ENCODE measurements at regions not wholly inside any gene's neighbourhood (a gene's known extent, or its start where the extent isn't known, plus 50 kb on each side); places are given as distances from the start of the nearest gene placed in this dataset.
"Not testable (repeated sequence)": the region's sequence is repeated elsewhere in the genome, so short reads cannot be mapped to it uniquely, and the experiment has no call there.

DNA sequence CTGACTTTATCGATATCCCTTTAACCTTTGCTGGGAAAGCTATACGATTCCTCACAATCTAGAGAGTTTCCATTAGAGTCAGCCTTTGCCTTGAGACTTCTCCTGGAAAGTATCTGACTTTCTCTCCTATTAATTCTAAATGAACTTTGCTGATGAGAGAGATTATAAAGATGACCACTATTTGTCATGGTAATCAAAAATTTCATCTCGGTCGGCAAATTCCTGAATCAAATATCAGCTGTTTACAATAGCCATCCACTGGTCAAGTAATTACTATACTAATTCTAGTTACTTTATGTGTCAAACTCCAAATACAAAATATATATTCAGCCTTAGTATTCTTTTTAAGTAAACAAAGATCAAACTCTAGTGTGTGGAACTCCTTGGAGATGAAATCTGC lies 164.4 kb upstream of the ITGA1 start:
- DNase-seq = no peak

DNA sequence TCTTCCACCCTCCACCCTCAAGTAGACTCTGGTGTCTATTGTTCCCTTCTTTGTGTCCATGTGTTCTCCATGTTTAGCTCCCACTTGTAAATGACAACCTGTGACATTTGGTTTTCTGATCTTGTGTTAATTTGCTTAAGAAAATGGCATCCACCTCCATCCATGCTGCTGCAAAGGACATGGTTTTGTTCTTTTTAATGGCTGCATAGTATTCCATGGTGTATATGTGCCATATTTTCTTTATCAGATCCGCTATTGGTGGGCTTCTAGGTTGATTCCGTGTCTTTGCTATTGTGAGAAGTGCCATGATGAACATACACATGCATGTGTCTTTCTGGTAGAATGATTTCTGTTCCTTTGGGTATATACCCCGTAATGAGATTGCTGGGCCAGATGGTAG lies 163.4 kb upstream of the ITGA1 start:
- no peak for DNase-seq

DNA sequence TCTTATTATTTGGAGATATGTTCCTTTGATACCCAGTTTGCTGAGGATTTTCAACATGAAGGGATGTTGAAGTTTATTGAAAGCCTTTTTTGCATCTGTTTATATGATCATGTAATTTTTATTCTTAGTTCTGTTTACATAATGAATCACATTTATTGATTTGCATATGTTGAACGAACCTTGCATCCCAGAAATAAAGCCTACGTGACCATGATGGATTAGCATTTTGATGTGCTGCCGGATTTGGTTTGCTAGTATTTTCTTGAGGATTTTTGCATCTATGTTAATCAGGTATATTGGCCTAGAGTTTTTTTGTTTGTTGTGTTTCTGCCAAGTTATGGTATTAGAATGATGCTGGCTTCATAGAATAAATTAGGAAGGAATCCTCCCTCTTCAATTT lies 161.4 kb upstream of the ITGA1 start:
- no peak for DNase-seq

DNA sequence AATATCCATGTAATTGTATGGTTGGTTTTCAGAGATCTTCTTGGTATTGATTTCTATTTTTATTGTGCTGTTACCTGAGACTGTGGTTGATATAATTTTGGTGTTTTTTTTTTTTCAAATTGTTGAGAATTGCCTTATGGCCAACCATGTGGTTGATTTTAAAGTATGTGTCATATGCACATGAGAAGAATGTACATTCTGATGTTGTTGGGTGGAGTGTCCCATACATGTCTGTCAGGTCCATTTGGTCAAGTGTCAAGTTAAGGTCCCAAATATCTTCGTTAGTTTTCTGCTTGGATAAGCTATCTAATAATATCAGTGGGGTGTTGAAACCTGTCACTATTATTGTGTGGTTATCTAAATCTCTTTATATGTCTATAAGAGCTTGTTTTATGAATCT lies 160.0 kb upstream of the ITGA1 start:
- DNase-seq = no peak

DNA sequence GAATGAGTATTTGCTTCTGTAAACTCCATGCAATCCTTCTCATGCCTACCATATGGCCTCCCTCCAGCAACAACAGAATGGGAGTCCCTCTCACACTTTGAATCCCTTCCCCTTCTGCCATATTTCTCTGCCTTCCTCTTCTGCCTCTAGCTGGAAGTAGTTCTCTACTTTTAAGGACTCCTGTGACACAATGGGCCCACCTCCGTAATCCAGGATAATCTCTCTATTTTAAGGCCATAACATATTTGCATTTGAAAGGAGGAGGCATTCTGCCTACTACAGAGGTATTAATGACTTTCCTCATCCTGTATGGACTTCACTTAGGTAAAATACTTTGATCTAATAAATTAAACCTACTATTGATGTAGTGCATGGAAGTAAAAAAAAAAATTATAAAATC lies 155.4 kb upstream of the ITGA1 start:
- DNase-seq = no peak

DNA sequence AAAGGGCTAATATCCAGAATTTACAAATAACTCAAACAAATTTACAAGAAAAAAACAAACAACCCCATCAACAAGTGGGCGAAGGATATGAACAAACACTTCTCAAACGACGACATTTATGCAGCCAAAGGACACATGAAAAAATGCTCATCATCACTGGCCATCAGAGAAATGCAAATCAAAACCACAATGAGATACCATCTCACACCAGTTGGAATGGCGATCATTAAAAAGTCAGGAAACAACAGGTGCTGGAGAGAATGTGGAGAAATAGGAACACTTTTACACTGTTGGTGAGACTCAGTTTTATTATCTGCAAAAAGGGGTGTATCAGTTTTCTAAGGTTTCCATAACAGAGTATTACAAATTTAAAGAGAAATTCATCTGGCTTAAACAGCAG lies 153.5 kb upstream of the ITGA1 start:
- not testable (repeated sequence) for DNase-seq

DNA sequence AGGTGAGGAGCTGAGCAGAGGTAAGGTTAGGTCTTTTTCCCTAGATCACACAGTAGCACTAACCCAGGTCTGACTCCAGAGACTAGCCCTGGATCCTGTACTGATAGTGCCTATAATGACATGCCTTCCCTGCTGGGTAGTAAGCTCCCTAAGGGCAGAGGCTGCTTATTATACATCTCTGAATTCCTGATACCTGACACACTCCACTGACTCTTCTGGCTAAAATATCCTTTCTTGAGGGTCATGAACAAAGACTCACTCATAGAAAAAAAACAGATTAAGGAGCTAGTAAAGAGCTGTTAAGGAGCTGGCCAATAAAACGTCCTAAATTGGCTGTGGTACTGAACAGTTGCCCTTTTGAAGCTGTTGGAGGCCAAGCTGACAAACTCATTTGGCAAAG lies 149.0 kb upstream of the ITGA1 start:
- no peak for DNase-seq

DNA sequence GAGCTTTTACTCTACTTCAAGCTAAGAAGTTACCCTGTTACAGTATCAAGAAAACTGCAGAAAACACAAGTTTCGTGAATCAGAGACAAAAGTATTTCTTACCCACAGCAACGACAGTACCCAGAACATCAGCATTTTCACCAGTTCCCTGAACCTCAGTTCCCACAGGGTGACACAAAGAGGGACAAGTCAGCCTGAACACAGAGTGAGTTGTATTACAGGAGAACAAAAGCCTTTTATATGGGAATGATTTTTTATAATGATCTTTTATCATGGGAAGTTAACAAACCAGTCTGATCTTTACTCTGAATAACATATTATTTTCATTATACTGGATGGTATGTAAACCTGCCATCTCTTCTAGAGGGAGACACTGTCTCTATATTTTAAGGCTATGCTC lies 139.0 kb upstream of the ITGA1 start:
- DNase-seq = no peak

DNA sequence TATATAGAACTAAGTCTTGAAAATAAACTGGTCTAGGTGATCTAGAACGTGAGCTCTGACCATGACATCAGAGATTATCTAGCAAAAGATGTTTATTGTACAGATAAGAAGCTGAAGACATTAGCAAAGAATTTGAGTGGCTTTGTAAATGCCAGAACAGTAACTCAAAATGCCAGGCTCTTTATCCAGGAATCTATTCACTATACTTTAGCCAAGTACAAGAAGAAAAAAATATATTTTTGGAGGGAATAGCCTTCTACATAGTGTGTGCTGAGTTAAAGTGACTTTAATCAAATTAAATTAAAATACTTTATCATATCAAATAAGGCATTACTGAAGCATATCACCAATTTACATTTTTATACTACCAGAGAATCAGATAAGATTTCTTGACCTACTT lies 132.6 kb upstream of the ITGA1 start:
- DNase-seq = no peak

DNA sequence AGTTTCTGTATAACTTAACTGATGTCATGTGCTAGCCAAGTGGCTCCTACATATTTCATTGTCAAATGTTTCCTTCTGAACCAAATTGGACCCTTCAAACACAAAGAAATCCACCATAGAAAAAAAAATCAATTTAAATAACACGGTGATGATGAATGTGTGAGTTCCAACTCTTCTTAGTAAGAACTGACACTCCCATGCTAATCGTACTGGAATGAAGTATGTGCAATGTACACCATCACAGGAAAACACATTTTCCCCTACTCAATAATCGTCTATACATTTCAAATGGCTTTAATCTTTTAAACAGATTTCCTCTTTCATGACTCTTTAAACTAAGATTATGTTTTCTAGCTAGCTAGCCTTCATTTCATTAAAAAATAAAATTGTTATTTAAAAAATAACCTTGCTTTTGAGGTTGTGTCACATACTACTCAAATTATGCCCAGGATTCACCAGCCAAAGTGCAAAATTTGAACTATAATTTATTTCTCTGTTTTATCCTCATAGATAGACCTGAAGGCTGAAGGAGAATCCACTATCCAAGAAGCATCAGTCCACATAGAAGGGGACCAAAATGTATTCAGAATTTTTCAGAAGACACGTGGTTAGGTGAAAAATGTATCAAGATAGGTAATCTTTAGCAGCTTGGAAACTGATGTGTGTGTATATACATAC lies 131.0 kb upstream of the ITGA1 start:
- no peak for DNase-seq

DNA sequence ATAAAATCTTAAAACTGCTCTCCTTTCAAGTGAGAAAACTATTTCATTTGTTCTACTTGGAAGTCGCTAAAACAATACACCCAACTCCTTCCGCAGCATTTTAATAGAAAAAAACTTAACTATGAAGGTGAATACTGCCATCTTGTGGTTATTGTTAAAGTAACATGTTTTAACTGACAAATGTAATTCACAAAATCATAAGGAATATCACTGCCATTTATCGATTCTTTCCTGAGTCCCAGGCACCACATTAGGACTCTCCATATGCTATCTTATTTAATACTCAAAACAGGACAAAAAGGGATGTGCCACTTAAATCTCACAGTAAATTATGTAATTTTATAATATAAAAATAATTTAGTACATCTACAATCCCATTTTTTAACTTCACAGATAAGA lies 130.5 kb upstream of the ITGA1 start:
- no peak for DNase-seq

DNA sequence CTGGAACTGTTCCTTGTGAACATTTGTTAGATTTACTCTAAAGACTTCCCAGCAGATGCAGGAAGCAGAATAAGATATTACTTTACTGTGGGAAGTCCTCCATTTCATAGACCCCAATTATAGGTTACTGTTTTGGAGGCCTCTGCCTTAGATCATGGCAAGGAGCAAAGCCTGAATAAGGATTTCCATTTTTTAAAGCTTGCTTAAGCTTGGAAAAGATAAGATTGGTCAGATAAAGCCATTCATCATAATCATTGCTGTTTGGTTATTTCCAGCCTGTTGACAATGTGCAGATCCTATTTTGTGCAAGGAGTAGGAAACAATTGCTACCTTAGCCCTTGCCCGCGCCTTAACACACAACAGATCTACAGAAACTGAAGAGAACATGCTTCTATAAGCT lies 129.5 kb upstream of the ITGA1 start:
- DNase-seq = no peak

DNA sequence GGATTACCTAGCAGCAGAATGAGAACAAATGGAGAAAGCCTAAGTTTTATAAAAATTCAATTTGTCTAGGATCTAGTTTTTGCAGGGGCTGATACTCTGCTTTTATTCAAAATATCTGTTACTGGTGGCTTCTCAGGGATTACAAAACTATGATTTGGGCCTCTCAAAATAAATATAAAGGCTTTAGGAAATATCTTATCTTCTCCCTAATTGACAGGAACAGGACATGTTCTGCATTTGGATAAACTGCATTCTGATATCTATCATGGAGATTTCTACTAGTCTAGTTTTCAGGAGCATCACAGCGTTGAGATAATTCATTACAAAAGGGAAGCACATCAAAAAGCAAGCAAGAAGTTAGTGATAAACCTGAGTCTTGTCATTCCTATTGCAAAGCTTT lies 127.1 kb upstream of the ITGA1 start:
- DNase-seq = no peak

DNA sequence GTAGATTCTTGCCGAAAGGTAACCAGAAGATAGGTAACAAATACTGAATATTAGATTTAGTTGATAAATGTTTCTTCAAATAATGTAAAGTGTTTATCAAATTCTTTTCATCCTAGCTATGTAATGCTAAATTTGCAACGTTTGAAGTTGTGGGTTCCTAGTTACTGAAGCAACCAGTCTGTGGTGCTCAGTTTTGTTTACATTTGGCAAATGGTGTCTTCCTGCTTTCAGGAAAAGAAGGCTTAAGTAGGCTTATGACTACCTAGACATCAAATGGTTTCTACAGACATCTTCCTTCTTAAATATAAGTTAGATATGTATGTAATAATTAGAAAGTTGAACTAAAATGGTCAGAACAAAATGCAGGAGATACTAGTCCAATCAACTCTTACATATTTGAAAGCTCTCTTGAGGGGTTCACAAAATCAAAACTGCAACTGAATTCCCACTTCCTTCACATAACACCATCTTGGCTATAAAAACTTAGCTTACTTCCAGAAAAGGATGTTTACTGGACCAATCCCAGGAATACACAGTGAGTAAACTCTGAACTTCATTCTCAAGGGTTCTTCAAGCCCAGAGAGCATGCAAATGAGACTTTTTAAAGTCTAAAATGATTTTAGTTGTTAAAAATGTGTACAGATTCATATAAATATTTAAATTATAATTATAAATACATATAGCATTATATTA lies 125.7 kb upstream of the ITGA1 start:
- no peak for DNase-seq

DNA sequence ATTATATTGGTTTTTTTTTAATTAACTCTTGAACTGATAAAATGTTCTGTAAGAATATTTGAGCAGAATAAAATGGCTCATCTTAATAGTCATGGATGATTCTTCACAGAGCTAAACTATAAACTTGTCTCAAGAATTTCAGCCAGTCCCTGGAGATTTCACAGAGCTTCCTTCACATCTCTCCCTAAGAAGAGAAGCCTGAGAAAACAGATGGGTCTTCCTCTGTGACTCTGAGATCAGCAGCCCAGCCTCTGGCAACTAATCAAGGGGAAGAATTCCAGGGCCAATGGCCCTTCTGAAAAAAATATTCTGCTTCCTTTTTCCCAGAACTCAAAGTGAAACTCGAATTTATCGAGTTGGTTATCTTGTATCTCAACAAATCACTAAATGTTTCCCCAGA lies 122.2 kb upstream of the ITGA1 start:
- no peak for DNase-seq

DNA sequence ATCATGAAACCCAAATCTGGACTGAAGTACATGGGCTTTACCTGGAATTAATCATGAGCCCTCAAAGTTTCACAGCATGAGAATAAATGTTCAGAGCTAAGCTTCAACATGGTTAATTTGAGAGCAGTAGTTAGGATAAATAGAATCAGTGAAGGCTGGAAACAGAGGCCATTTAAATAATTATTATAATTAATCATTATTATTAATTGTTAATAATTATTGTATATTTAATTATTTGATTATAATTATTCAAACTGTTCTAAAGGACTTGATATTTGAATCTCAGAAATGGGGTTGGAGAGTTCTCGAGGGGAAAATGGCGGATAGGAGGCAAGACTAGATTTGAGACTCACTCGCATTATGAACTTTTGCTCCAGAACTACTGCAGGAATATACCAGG lies 119.6 kb upstream of the ITGA1 start:
- DNase-seq = no peak

DNA sequence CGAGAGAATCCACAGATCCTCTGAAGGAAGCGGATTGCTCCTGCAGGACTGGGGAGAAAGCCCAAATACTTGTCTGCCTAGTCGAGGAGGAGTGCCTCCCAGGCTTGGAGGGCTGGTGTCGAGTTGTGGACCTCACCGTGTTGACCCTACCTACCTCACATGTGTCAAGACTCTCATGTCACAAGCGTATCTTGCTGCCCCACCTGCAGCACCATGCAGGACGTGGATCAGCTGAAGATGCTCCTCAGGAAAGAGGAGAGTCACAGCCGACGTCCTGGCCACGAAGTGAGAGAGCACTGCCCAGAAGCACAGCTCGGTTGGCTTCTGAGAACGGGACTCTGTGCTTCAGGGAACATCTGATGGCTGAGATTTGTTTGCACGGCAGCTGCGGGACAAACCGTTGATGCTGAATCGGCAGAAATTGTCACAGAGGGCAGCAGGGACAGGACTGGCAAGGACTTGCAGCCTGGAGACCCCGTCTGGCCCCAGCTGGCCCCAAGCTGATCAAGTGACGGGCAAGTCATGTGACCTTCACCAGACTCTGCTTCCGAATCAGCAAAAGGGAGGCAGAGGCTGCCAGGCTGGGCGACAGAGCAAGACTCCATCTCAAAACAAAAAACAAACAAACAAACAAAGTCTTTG lies 119.1 kb upstream of the ITGA1 start:
- no peak for DNase-seq

DNA sequence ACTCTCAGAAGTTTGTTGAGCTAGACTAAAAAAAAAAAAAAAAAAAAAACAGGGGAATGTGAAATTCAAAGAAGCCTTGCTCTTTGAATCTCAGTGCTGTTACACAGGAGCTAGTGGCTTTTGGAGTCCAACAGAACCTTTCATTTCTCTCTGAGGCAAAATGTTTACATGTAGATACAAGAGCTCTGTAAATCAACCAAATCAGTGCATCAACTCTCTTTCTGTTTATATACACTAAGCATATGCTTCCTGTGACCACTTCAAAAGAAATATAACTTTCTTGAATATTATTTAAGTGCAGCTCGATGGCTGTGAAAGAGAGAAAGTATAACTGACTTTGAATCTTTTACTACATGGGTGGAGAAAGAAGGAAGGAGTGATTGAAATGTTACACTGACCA lies 115.3 kb upstream of the ITGA1 start:
- DNase-seq = no peak

DNA sequence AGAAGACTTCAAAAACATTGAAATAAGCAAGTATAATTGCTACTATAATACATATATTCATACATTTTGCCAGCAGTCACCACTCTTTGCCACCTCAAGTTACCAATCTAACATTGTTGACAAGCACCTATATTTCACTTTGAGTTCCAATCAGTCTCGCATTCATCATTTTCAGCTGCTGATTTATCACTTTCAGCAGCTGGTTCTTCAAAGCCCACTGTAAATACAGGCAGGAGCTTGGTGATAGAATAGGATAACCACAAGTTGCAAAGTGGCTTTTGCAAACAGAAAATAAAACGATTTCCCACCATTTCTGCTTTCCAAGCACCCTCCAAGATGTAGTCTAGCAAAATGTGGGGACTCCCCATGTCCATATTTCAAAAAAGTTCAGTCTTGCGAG lies 114.2 kb upstream of the ITGA1 start:
- no peak for DNase-seq

DNA sequence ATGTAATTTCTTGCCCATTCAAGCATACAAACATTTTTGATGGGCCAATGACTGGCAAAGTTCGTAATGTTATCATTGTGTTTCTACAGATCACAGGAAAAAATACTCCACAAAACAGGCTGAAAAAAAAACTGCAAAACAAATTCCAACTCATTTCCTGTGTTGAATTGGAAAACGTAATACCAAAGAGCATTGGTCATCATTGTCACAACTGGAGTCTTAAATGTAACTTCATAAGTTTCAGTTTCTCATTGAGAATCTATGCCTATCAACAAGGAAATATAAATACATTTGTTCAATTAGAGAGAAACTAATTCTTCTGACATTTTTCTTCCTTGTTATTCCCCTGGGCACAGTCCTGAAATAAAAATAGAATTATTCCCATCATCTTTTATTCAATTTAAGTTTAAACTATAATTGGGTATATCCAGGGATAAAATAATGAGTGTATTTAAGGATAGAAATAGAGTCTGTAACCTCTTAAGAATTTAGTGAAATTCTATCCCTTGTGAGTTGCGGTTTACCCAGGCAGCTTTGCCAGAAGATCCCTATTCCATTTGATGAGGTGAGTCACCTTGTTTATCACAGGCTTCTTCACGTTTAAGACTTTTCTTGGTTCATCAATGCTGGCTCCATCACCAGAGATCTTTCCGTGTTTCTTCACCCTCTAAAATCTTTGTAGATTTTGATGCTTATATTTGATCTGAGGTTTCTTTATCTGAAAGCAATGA lies 112.7 kb upstream of the ITGA1 start:
- DNase-seq = no peak

DNA sequence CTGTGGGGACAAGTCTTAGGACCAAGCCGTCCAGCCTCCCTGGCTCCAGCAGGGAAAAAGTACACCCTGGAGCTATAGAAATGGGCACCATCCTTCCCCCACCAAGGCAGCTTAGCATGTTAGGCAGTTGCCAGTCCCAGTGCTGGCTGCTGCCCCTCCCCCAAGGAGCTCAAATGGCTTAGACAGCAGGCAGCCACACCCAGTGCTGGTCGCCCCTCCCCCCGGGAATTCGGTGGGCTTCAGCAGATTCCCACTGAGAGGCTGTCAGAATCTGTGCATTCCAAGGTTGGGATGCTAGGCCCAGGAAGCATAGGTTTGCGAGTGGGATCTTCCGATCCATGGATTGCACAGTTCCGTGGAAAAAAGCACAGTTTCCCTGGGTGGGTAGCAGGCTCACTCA lies 105.2 kb upstream of the ITGA1 start:
- no peak for DNase-seq

DNA sequence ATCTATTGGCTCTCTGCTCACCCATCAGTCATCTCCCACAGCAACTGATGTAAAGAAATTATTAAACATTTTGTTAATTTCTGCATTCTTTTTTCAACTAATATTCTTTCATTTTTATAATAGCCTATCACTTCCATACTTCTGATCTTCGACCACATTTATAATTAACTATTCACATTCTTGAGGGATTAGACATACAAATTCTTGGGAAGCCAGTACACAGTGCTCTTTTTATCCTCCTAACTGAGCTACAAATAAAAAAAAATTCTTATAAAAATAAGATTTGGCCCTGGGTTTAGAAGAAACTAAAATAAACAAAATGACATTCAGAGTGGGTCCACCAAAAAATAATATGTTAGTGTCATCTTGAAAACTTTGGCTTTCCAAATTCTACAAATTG lies 103.7 kb upstream of the ITGA1 start:
- DNase-seq = no peak

DNA sequence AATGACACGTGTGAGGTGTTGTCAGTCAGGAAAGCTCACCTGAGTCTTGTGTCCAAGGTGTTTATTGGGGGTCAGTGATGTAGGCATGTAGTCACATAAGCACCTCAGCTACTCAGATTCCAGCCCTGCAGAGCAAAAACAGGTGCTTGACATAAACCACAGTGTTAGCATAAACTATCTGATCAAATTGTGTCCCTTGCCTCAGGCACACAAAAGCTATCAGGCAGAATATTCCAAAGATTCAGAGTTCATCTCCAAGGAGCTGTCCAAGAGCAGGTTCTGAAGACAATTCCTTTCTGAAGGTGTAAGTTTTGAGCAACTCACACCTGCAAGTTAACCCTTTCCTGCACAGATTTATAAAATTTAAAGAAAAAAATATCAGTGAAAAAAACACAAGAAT lies 102.2 kb upstream of the ITGA1 start:
- no peak for DNase-seq

DNA sequence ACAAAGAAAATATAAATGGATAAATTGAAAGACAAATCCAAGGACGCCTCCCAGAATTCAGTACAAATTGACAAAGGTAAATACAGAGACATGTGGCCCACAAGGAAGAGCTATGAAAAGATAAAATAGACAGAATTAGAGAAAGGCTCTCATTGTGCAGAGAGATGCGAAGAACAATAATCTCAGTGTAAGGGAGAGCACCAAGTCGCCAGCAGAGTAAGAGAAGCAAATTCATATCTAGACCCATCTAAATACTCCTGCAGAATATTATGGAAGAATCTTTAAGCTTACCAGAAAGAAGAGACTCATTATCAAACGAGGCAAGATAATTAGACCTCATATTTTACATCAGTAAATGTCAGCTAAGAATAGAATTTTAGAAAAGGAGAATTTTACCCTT lies 101.7 kb upstream of the ITGA1 start:
- DNase-seq = no peak
